HG03521 (cell line): ENCODE measurements at regions not wholly inside any gene's neighbourhood (a gene's known extent, or its start where the extent isn't known, plus 50 kb on each side); places are given as distances from the start of the nearest gene placed in this dataset.
"Not testable (repeated sequence)": the region's sequence is repeated elsewhere in the genome, so short reads cannot be mapped to it uniquely, and the experiment has no call there.

ENCODE experiments used
- ATAC-seq: cut with Tn5 transposase; IDR thresholded peaks from one replicate; pipeline ENCODE4 v1.9.1; 2021; ENCODE audit warnings: mild to moderate bottlenecking, moderate library complexity; ENCODE audit not compliant: unreplicated experiment

- no peak for ATAC-seq
Measured at GRCh38 chr16:65756163-65756562, 610.3 kb upstream of the CDH5 start.

- no peak for ATAC-seq
Measured at GRCh38 chr16:65754820-65755691, 611.4 kb upstream of the CDH5 start.

GRCh38 chr16:65752522-65752844, 614.0 kb upstream of the CDH5 start:
- no peak for ATAC-seq

GRCh38 chr16:65751622-65752521, 614.6 kb upstream of the CDH5 start:
- no peak for ATAC-seq

- ATAC-seq = no peak
Measured at GRCh38 chr16:65749506-65749905, 617.0 kb upstream of the CDH5 start.

- ATAC-seq = no peak
Measured at GRCh38 chr16:65746941-65747340, 619.5 kb upstream of the CDH5 start.

GRCh38 chr16:65745201-65745708, 621.2 kb upstream of the CDH5 start:
- ATAC-seq = no peak

GRCh38 chr16:65744401-65744800, 622.1 kb upstream of the CDH5 start:
- ATAC-seq = no peak

- ATAC-seq = no peak
Measured at GRCh38 chr16:65743558-65743957, 621.7 kb upstream of the CDH11 start.

GRCh38 chr16:65740711-65741110, 618.8 kb upstream of the CDH11 start:
- ATAC-seq = no peak

- no peak for ATAC-seq
Measured at GRCh38 chr16:65739518-65739917, 617.7 kb upstream of the CDH11 start.

GRCh38 chr16:65737831-65738230, 616.0 kb upstream of the CDH11 start:
- ATAC-seq = no peak

GRCh38 chr16:65735615-65736014, 613.8 kb upstream of the CDH11 start:
- not testable (repeated sequence) for ATAC-seq

- ATAC-seq = no peak
Measured at GRCh38 chr16:65733721-65734120, 611.9 kb upstream of the CDH11 start.

- ATAC-seq = no peak
Measured at GRCh38 chr16:65731833-65732232, 610.0 kb upstream of the CDH11 start.

GRCh38 chr16:65728652-65729051, 606.8 kb upstream of the CDH11 start:
- no peak for ATAC-seq

GRCh38 chr16:65728167-65728566, 606.3 kb upstream of the CDH11 start:
- no peak for ATAC-seq

- ATAC-seq = no peak
Measured at GRCh38 chr16:65727534-65728137, 605.8 kb upstream of the CDH11 start.

GRCh38 chr16:65725156-65725845, 603.4 kb upstream of the CDH11 start:
- ATAC-seq = no peak

- no peak for ATAC-seq
Measured at GRCh38 chr16:65722429-65722828, 600.6 kb upstream of the CDH11 start.

- no peak for ATAC-seq
Measured at GRCh38 chr16:65717846-65718245, 596.0 kb upstream of the CDH11 start.
